ENCODE measurements at regions not wholly inside any gene's neighbourhood (a gene's known extent, or its start where the extent isn't known, plus 50 kb on each side); places are given as distances from the start of the nearest gene placed in this dataset.

- intact Hi-C loops (cut with micrococcal nuclease): no loop called here
- Histone ChIP-seq H3K9me2 (ENCODE audit: insufficient read depth) (no peaks in the 10 kb centered on the region), H3K9me3 (ENCODE audit: control insufficient read depth in 1 of 2, insufficient read depth in 1 of 2, low read depth in 1 of 2, low read length in 2 of 2) (no peaks in the 10 kb centered on the region), H4K20me1 (ENCODE audit: insufficient read depth) (no peaks in the 10 kb centered on the region), H3K4me3 (replicated peaks in 1 of 2; ENCODE audit: low read depth in 1 of 2, low read length in 2 of 2) (no peak overlapping the region), H3K36me3 (ENCODE audit: control insufficient read depth in 1 of 2, insufficient read depth in 2 of 2, low read length in 2 of 2) (no peaks in the 10 kb centered on the region), H3K9ac (ENCODE audit: low read length) (no peak overlapping the region), H2AFZ (ENCODE audit: low read depth, low read length, poor library complexity, severe bottlenecking) (no peak overlapping the region), H3K4me2 (ENCODE audit: low read length) (no peak overlapping the region), H3K27me3 (ENCODE audit: insufficient read depth, low read length) (peaks cover 73% of the 10 kb centered on the region), H3K4me1 (ENCODE audit: control insufficient read depth in 1 of 2, insufficient read depth in 2 of 2, low read length in 2 of 2) (no peaks in the 10 kb centered on the region), H3K79me2 (ENCODE audit: insufficient read depth, low read length) (no peaks in the 10 kb centered on the region), H3K27ac (ENCODE audit: low read depth, low read length) (no peak overlapping the region)
- TF ChIP-seq MAX (IDR thresholded peaks at IDR 0.05) (no peak), TCF7L2 (IDR thresholded peaks at IDR 0.05; ENCODE audit: borderline replicate concordance, extremely low read depth, insufficient read depth, insufficient read length) (no peak), SP1 (IDR thresholded peaks at IDR 0.05; ENCODE audit: low read depth) (no peak), YY1 (IDR thresholded peaks at IDR 0.05; ENCODE audit: extremely low read depth, insufficient replicate concordance, low read depth, low read length) (no peak), REST (IDR thresholded peaks at IDR 0.05; ENCODE audit: low read depth) (no peak), ZFX (IDR thresholded peaks at IDR 0.05) (no peak), CTCF (IDR thresholded peaks at IDR 0.05 in 2 of 3, conservative IDR thresholded peaks at IDR 0.05 in 1 of 3; ENCODE audit: borderline replicate concordance in 1 of 3, insufficient read depth in 1 of 3, low read depth in 2 of 3, low read length in 2 of 3) (no peak), FOSL1 (IDR thresholded peaks at IDR 0.05; ENCODE audit: low read depth) (no peak), EZH2 (IDR thresholded peaks at IDR 0.05) (no peak), CBX3 (IDR thresholded peaks at IDR 0.05; ENCODE audit: low read depth) (no peak), EZH2phosphoT487 (IDR thresholded peaks at IDR 0.05; ENCODE audit: borderline replicate concordance) (no peak), EGR1 (IDR thresholded peaks at IDR 0.05; ENCODE audit: low read depth) (no peak)
- ATAC-seq (no peak), DNase-seq (ENCODE audit: low read depth, low spot score) (no peak)
- ChIA-PET CTCF (no interaction called here), POLR2A (no interaction called here), RAD21 (ENCODE audit: low non-redundant PET in 1 of 2, low total read pairs in 2 of 2, uncharacterized antibody in 2 of 2, unreplicated experiment in 2 of 2) (no interaction called here)
- no TSS peak for BruUV-seq (replicated peaks)
Measured at GRCh38 chr13:31515427-31515826, 223.9 kb upstream of the RXFP2 start.
